Ishikawa (cell line): ENCODE measurements at regions not wholly inside any gene's neighbourhood (a gene's known extent, or its start where the extent isn't known, plus 50 kb on each side); places are given as distances from the start of the nearest gene placed in this dataset.

Source experiments
- CEBPB ChIP-seq: IDR thresholded peaks from 2 replicates; pipeline ENCODE4 v1.6.1; 2012
- TEAD4 ChIP-seq: IDR thresholded peaks from 2 replicates; pipeline ENCODE4 v1.6.1; 2012

DNA sequence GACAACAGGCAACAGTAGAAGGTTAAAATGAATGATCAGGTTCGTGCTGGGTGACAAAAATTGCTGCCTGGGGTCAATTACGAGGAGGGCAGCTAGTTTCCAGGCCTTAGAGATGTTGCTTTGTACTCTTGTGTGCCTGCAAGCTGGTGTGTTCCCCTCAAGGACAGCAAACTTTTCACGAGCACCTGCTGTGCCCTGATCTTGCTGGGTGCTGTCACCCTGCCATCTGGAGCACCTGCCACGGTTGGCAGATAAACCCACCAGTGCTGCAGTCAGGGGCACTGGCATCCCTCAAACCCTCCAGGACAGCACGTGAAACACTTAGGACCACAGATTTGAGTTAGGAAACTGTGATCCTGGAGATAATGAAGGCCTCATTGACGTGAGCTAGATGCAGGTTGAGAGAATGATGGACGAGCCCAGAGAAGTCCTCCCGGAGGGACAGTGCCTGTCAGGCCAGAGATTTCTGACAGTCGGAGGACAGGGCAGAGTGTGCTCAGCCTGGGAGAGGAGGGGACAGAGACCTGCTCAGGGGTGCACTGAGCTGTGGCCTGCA is 104.3 kb upstream of the RAB12 start:
- TF ChIP-seq TEAD4 (no peak), CEBPB (no peak)
